OCI-LY7 (cell line): ENCODE measurements at regions not wholly inside any gene's neighbourhood (a gene's known extent, or its start where the extent isn't known, plus 50 kb on each side); places are given as distances from the start of the nearest gene placed in this dataset.

ENCODE experiments used
- BruUV-seq: library from RNA; stranded (reverse); fragments of 400-500 nt; replicated peaks from 2 replicates; lab custom pipeline; 2021; lab: Mats Ljungman, UMichigan
- CTCF ChIA-PET: fragments of 300-600 bp; sonication (Branson Sonifier 250); formaldehyde crosslinking; loops from one replicate; lab custom pipeline; 2022; ENCODE audit warnings: antibody characterized with exemption; ENCODE audit not compliant: unreplicated experiment; lab: Charles Lee
- POLR2A ChIA-PET: fragments of 300-600 bp; sonication (Branson Sonifier 250); formaldehyde crosslinking; loops from one replicate; lab custom pipeline; 2022; ENCODE audit warnings: antibody characterized with exemption; lab: Charles Lee
- DNase-seq: peaks from one replicate; pipeline ENCODE4 v3.0.0-alpha.2; 2015; ENCODE audit warnings: low spot score
- H2AFZ ChIP-seq: fragments of 200-600 bp; sonication (generic), shearing (Covaris generic); 2 replicates; pipeline ENCODE4 v1.6.1; 2014; ENCODE audit warnings: mild to moderate bottlenecking, antibody characterized with exemption, low read length, moderate library complexity
- H3K27ac ChIP-seq: fragments of 200-600 bp; sonication (generic); 2 replicates; pipeline ENCODE4 v1.5.1; 2014; ENCODE audit warnings: mixed run types, low read depth, mild to moderate bottlenecking, moderate library complexity, low read length, inconsistent platforms; ENCODE audit not compliant: poor library complexity, severe bottlenecking
- H3K36me3 ChIP-seq: fragments of 200-600 bp; sonication (generic); 2 replicates; pipeline ENCODE4 v1.6.1; 2014; ENCODE audit warnings: mild to moderate bottlenecking, antibody characterized with exemption, low read length, moderate library complexity, mixed read lengths; ENCODE audit not compliant: insufficient read depth
- H3K4me1 ChIP-seq: fragments of 200-600 bp; sonication (generic); 2 replicates; pipeline ENCODE4 v1.5.1; 2014; ENCODE audit warnings: mild to moderate bottlenecking, low read length; ENCODE audit not compliant: insufficient read depth, poor library complexity, severe bottlenecking
- H3K4me2 ChIP-seq: fragments of 200-600 bp; sonication (generic); 2 replicates; pipeline ENCODE4 v1.6.1; 2014; ENCODE audit warnings: mild to moderate bottlenecking, low read length
- H3K4me3 ChIP-seq: fragments of 200-600 bp; sonication (generic); 2 replicates; pipeline ENCODE4 v1.5.1; 2014; ENCODE audit warnings: mild to moderate bottlenecking, low read depth, low read length; ENCODE audit not compliant: poor library complexity, severe bottlenecking
- H3K79me2 ChIP-seq: fragments of 200-600 bp; sonication (generic); 2 replicates; pipeline ENCODE4 v1.6.1; 2016; ENCODE audit warnings: low read depth, mild to moderate bottlenecking, low read length, moderate library complexity, mixed read lengths; ENCODE audit not compliant: insufficient read depth
- H3K9me2 ChIP-seq: fragments of 200-600 bp; sonication (generic); 2 replicates; pipeline ENCODE4 v1.6.1; 2016; ENCODE audit warnings: mild to moderate bottlenecking, low read length, mixed read lengths; ENCODE audit not compliant: insufficient read depth
- H3K9me3 ChIP-seq: fragments of 200-600 bp; sonication (generic); 2 replicates; pipeline ENCODE4 v1.6.1; 2014; ENCODE audit warnings: mild to moderate bottlenecking, mixed run types, low read length, mixed read lengths
- H4K20me1 ChIP-seq: fragments of 200-600 bp; sonication (generic); 2 replicates; pipeline ENCODE4 v1.6.1; 2014; ENCODE audit warnings: mild to moderate bottlenecking, antibody characterized with exemption, low read length, moderate library complexity, mixed read lengths; ENCODE audit not compliant: insufficient read depth
- EZH2phosphoT487 ChIP-seq: fragments of 200-600 bp; sonication (generic); IDR thresholded peaks from 2 replicates; pipeline ENCODE4 v1.6.1; 2018; ENCODE audit warnings: low read depth, borderline replicate concordance, mild to moderate bottlenecking, mixed run types, antibody characterized with exemption, low read length, moderate library complexity, mixed read lengths
- intact Hi-C: fragments of 100-400 bp; cut with micrococcal nuclease; formaldehyde crosslinking; loops from one replicate; pipeline ENCODE4 v1.10.0; 2022; ENCODE audit not compliant: unreplicated experiment
- TF ChIP-seq, protein P1 (sequence below): fragments of 200-600 bp; sonication (generic); conservative IDR thresholded peaks from 2 replicates; pipeline ENCODE4 v1.5.1; 2014; ENCODE audit warnings: mild to moderate bottlenecking, antibody characterized with exemption, low read length, moderate library complexity, mixed read lengths

GRCh38 chr10:45064998-45065397 is 64.3 kb downstream of the ZNF22 start:
- no peaks in the 10 kb centered on the region for H3K9me2 ChIP-seq
- no TSS peak for BruUV-seq
- no peak overlapping the region for H3K4me3 ChIP-seq
- no peak overlapping the region for H3K4me2 ChIP-seq
- no peak overlapping the region for H3K27ac ChIP-seq
- ChIA-PET CTCF (no interaction called here), POLR2A (no interaction called here)
- no peaks in the 10 kb centered on the region for H3K36me3 ChIP-seq
- TF ChIP-seq, protein P1, sequence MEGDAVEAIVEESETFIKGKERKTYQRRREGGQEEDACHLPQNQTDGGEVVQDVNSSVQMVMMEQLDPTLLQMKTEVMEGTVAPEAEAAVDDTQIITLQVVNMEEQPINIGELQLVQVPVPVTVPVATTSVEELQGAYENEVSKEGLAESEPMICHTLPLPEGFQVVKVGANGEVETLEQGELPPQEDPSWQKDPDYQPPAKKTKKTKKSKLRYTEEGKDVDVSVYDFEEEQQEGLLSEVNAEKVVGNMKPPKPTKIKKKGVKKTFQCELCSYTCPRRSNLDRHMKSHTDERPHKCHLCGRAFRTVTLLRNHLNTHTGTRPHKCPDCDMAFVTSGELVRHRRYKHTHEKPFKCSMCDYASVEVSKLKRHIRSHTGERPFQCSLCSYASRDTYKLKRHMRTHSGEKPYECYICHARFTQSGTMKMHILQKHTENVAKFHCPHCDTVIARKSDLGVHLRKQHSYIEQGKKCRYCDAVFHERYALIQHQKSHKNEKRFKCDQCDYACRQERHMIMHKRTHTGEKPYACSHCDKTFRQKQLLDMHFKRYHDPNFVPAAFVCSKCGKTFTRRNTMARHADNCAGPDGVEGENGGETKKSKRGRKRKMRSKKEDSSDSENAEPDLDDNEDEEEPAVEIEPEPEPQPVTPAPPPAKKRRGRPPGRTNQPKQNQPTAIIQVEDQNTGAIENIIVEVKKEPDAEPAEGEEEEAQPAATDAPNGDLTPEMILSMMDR, result no peak
- no peak for TF ChIP-seq EZH2phosphoT487
- H3K4me1 ChIP-seq, result no peaks in the 10 kb centered on the region
- no peaks in the 10 kb centered on the region for H4K20me1 ChIP-seq
- H3K79me2 ChIP-seq, result no peaks in the 10 kb centered on the region
- intact Hi-C loops, result no loop called here
- H3K9me3 ChIP-seq, result no peaks in the 10 kb centered on the region
- no peak for DNase-seq
- no peak overlapping the region for H2AFZ ChIP-seq

DNA sequence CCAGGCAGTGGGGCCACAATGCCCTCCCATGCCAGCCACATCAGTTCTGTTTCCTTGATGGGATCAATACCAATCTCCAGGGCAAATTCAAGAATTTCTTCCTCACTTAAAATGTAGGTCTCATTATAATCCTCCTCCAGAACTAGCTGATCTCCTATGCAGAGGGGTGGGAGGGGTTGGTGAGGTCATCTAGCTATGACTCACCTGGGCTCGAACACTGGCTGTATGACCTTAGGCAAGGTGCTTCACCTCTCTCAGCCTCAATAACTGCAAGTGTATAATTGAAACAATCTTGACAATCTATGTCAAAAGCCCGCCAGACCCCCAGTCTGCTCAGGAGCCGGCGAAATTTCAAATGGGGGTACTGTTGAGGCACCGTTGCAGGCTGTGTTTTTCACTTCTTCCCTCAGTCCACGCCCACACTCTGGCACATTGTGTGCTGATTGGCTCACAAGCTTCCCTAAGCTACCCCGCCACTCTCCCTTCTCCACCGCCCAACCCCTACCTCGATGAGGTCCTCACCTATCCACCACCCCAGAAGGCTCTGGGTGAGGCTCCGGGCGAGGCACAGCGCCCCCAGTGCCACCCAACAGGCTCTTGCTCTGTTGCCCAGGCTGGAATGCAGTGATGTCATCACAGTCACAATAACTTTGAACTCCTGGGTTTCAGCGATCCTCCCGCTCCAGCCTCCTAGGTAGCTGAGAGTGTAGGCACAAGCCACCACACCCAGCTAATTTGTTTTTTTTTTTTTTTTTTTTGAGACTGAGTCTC is 70.5 kb downstream of the ZNF22 start:
- BruUV-seq, result no TSS peak
- no peak for TF ChIP-seq EZH2phosphoT487
- TF ChIP-seq, protein P1, result no peak

GRCh38 chr10:45075216-45075615 is 74.5 kb downstream of the ZNF22 start:
- TF ChIP-seq EZH2phosphoT487, result no peak
- TF ChIP-seq, protein P1, result no peak
- Histone ChIP-seq H3K9me3 (no peaks in the 10 kb centered on the region), H4K20me1 (no peaks in the 10 kb centered on the region), H3K36me3 (no peaks in the 10 kb centered on the region), H3K27ac (no peak overlapping the region), H2AFZ (no peak overlapping the region), H3K9me2 (no peaks in the 10 kb centered on the region), H3K79me2 (no peaks in the 10 kb centered on the region), H3K4me1 (no peaks in the 10 kb centered on the region), H3K4me3 (no peak overlapping the region), H3K4me2 (no peak overlapping the region)
- ChIA-PET POLR2A (no interaction called here), CTCF (no interaction called here)
- BruUV-seq, result no TSS peak
- intact Hi-C loops, result no loop called here
- DNase-seq, result no peak

More for the DNA sequence above, 70.5 kb downstream of the ZNF22 start:
- Histone ChIP-seq H3K4me1 (no peaks in the 10 kb centered on the region), H3K27ac (no peak overlapping the region), H3K4me3 (no peak overlapping the region), H3K79me2 (no peaks in the 10 kb centered on the region), H3K4me2 (no peak overlapping the region), H3K36me3 (no peaks in the 10 kb centered on the region), H3K9me3 (no peaks in the 10 kb centered on the region), H4K20me1 (no peaks in the 10 kb centered on the region), H3K9me2 (no peaks in the 10 kb centered on the region), H2AFZ (no peak overlapping the region)
- intact Hi-C loops, result no loop called here
- ChIA-PET POLR2A (interaction anchor here (0.8 kb wide), 1 partner anchor 21 kb away, joined by 3 read pairs; no protein-coding TSS in a partner anchor), CTCF (no interaction called here)
- DNase-seq, result no peak
